ENCODE measurements at regions not wholly inside any gene's neighbourhood (a gene's known extent, or its start where the extent isn't known, plus 50 kb on each side); places are given as distances from the start of the nearest gene placed in this dataset.

GRCh38 chr19:28614634-28615545, 598.1 kb downstream of the UQCRFS1 start:
- no peak for TF ChIP-seq ELF4 (IDR thresholded peaks at IDR 0.05)
- TF ChIP-seq FOXK2 (IDR thresholded peaks at IDR 0.05) = no peak
- no peak for TF ChIP-seq CTBP1 (IDR thresholded peaks at IDR 0.05; ENCODE audit: borderline replicate concordance)
- no peak for TF ChIP-seq HDGF (IDR thresholded peaks at IDR 0.05; ENCODE audit: borderline replicate concordance)
